GM18861 (cell line): ENCODE measurements at regions not wholly inside any gene's neighbourhood (a gene's known extent, or its start where the extent isn't known, plus 50 kb on each side); places are given as distances from the start of the nearest gene placed in this dataset.
"Not testable (repeated sequence)": the region's sequence is repeated elsewhere in the genome, so short reads cannot be mapped to it uniquely, and the experiment has no call there.

Experiments
- ATAC-seq: cut with Tn5 transposase; IDR thresholded peaks from one replicate; pipeline ENCODE4 v1.9.1; 2021; ENCODE audit not compliant: unreplicated experiment

GRCh38 chr6:170067181-170067641 is 223.7 kb downstream of the DLL1 start:
- ATAC-seq, result no peak

- ATAC-seq, result no peak
Observed at GRCh38 chr6:170066679-170067078, 224.2 kb downstream of the DLL1 start.

GRCh38 chr6:170063851-170064602 is 226.9 kb downstream of the DLL1 start:
- no peak for ATAC-seq

GRCh38 chr6:170063431-170063830 is 227.4 kb downstream of the DLL1 start:
- no peak for ATAC-seq

- no peak for ATAC-seq
Observed at GRCh38 chr6:170062915-170063241, 228.0 kb downstream of the DLL1 start.

GRCh38 chr6:170062209-170062914 is 228.5 kb downstream of the DLL1 start:
- ATAC-seq, result no peak

- no peak for ATAC-seq
Observed at GRCh38 chr6:170058878-170059485, 231.9 kb downstream of the DLL1 start.

GRCh38 chr6:170057961-170058877 is 232.7 kb downstream of the DLL1 start:
- no peak for ATAC-seq

- ATAC-seq, result no peak
Observed at GRCh38 chr6:170057034-170057734, 233.7 kb downstream of the DLL1 start.

GRCh38 chr6:170056278-170056711 is 234.6 kb downstream of the DLL1 start:
- no peak for ATAC-seq

- ATAC-seq, result not testable (repeated sequence)
Observed at GRCh38 chr6:170055797-170056196, 235.1 kb downstream of the DLL1 start.

- ATAC-seq, result no peak
Observed at GRCh38 chr6:170053966-170054661, 236.8 kb downstream of the DLL1 start.

- no peak for ATAC-seq
Observed at GRCh38 chr6:170052991-170053821, 237.7 kb downstream of the DLL1 start.

GRCh38 chr6:170051229-170052172 is 239.4 kb downstream of the DLL1 start:
- no peak for ATAC-seq

- ATAC-seq, result no peak
Observed at GRCh38 chr6:170050591-170051041, 240.3 kb downstream of the DLL1 start.

- no peak for ATAC-seq
Observed at GRCh38 chr6:170049641-170050561, 241.0 kb downstream of the DLL1 start.
